ENCODE measurements at regions not wholly inside any gene's neighbourhood (a gene's known extent, or its start where the extent isn't known, plus 50 kb on each side); places are given as distances from the start of the nearest gene placed in this dataset.

- no peak for TF ChIP-seq CTCF (conservative IDR thresholded peaks at IDR 0.05; ENCODE audit: low read depth)
Observed at GRCh38 chr17:34177642-34178041, 77.4 kb upstream of the CCL2 start.

GRCh38 chr17:34178092-34178491 is 77.0 kb upstream of the CCL2 start:
- DNase-seq (ENCODE audit: low spot score) = no peak
- H3K27ac ChIP-seq = no peak overlapping the region
- POLR2A ChIA-PET (ENCODE audit: low non-redundant PET) = no interaction called here
- no peak for TF ChIP-seq CTCF (conservative IDR thresholded peaks at IDR 0.05; ENCODE audit: low read depth)
- CTCF ChIA-PET = interaction anchor here (1.5 kb wide), 1 partner anchor 183 kb away, joined by 5 read pairs; no protein-coding TSS in a partner anchor

More at GRCh38 chr17:34177642-34178041, 77.4 kb upstream of the CCL2 start:
- ChIA-PET CTCF (interaction anchor here (1.5 kb wide), 1 partner anchor 184 kb away, joined by 5 read pairs; no protein-coding TSS in a partner anchor), POLR2A (ENCODE audit: low non-redundant PET) (no interaction called here)
- DNase-seq (ENCODE audit: low spot score) = no peak
- H3K27ac ChIP-seq = no peak overlapping the region

GRCh38 chr17:34182036-34182803 is 72.9 kb upstream of the CCL2 start:
- no peak overlapping the region for H3K27ac ChIP-seq
- no peak for TF ChIP-seq CTCF (conservative IDR thresholded peaks at IDR 0.05; ENCODE audit: low read depth)
- ChIA-PET POLR2A (ENCODE audit: low non-redundant PET) (no interaction called here), CTCF (no interaction called here)
- no peak for DNase-seq (ENCODE audit: low spot score)

- no peak for TF ChIP-seq CTCF (conservative IDR thresholded peaks at IDR 0.05; ENCODE audit: low read depth)
- POLR2A ChIA-PET (ENCODE audit: low non-redundant PET) = no interaction called here
- no peak overlapping the region for H3K27ac ChIP-seq
- no peak for DNase-seq (ENCODE audit: low spot score)
- CTCF ChIA-PET = interaction anchor here (0.7 to 2.6 kb wide), 3 partner anchors 25 to 176 kb away, joined by 3 to 18 read pairs (median 3); no protein-coding TSS in a partner anchor
Observed at GRCh38 chr17:34195987-34196386, 59.1 kb upstream of the CCL2 start.

GRCh38 chr17:34198519-34198918 is 56.6 kb upstream of the CCL2 start:
- ChIA-PET POLR2A (ENCODE audit: low non-redundant PET) (no interaction called here), CTCF (interaction anchor here (0.8 to 1.0 kb wide), 2 partner anchors 163 to 438 kb away, joined by 4 to 10 read pairs; no protein-coding TSS in a partner anchor)
- H3K27ac ChIP-seq = no peak overlapping the region
- no peak for DNase-seq (ENCODE audit: low spot score)
- TF ChIP-seq CTCF (conservative IDR thresholded peaks at IDR 0.05; ENCODE audit: low read depth) = no peak

GRCh38 chr17:34199454-34199853 is 55.6 kb upstream of the CCL2 start:
- no peak overlapping the region for H3K27ac ChIP-seq
- POLR2A ChIA-PET (ENCODE audit: low non-redundant PET) = no interaction called here

More at GRCh38 chr17:34199454-34199853, 55.6 kb upstream of the CCL2 start:
- CTCF ChIA-PET = interaction anchor here (1.0 kb wide), 1 partner anchor 162 kb away, joined by 10 read pairs; no protein-coding TSS in a partner anchor
- no peak for TF ChIP-seq CTCF (conservative IDR thresholded peaks at IDR 0.05; ENCODE audit: low read depth)
- DNase-seq (ENCODE audit: low spot score) = no peak
